GM12878 (cell line): ENCODE measurements at regions not wholly inside any gene's neighbourhood (a gene's known extent, or its start where the extent isn't known, plus 50 kb on each side); places are given as distances from the start of the nearest gene placed in this dataset.

ENCODE experiments used
- ATAC-seq: fragments of 200-7000 bp; cut with Tn5 transposase; 3 replicates; pipeline ENCODE4 v1.9.1; 2020; ENCODE audit warnings: mild to moderate bottlenecking, moderate library complexity
- BruUV-seq: library from RNA; stranded (reverse); fragments of 400-500 nt; replicated peaks from 2 replicates; lab custom pipeline; 2021; lab: Mats Ljungman, UMichigan
- CTCF ChIA-PET: fragments of 300-600 bp; sonication (Branson Sonifier 250); formaldehyde crosslinking; extraction: SDS; loops from one replicate; lab custom pipeline; 2021; ENCODE audit warnings: inconsistent platforms; lab: Yijun Ruan, JAX
- POLR2A ChIA-PET: fragments of 350-600 bp; formaldehyde crosslinking; extraction: SDS; loops from one replicate; lab custom pipeline; 2021; ENCODE audit warnings: inconsistent platforms; lab: Charles Lee
- RAD21 ChIA-PET: fragments of 300-600 bp; sonication (Branson Sonifier 250); formaldehyde crosslinking; loops from one replicate; lab custom pipeline; 2023; ENCODE audit warnings: antibody characterized with exemption; ENCODE audit not compliant: unreplicated experiment; lab: Charles Lee
- SMC1A ChIA-PET: fragments of 300-600 bp; sonication (Branson Sonifier 250); formaldehyde crosslinking; loops from one replicate; lab custom pipeline; 2023; ENCODE audit not compliant: unreplicated experiment, uncharacterized antibody; lab: Charles Lee
- DNase-seq: peaks from one replicate; pipeline ENCODE4 v3.0.0-alpha.2; 2011; ENCODE audit warnings: low read depth, low spot score
- FAIRE-seq: peaks from 3 replicates; lab custom pipeline; 2011; peaks lifted over from hg19 to GRCh38; lab: Jason Lieb, UNC
- H2AFZ ChIP-seq: 2 replicates; pipeline ENCODE4 v1.6.0; 2011; ENCODE audit warnings: low read depth, low read length, control low read depth; ENCODE audit not compliant: control insufficient read depth
- H3K27ac ChIP-seq: 2 replicates; pipeline ENCODE4 v1.5.1; 2011; ENCODE audit warnings: control low read depth; ENCODE audit not compliant: control insufficient read depth, insufficient read depth
- H3K27me3 ChIP-seq, 2 experiments: replicated peaks in 1 of 2; 2 replicates each; pipeline versions ENCODE4 v1.6.0 to v1.6.1; 2011; ENCODE audit warnings: low read length in 1 of 2; ENCODE audit not compliant: control insufficient read depth in 2 of 2, insufficient read depth in 2 of 2
- H3K36me3 ChIP-seq, 2 experiments: 2 replicates each; pipeline ENCODE4 v1.5.1; 2011; ENCODE audit warnings: low read length in 1 of 2; ENCODE audit not compliant: control insufficient read depth in 2 of 2, insufficient read depth in 2 of 2
- H3K4me1 ChIP-seq: 2 replicates; pipeline ENCODE4 v1.6.1; 2011; ENCODE audit warnings: mild to moderate bottlenecking, low read length, moderate library complexity, mixed read lengths; ENCODE audit not compliant: control insufficient read depth, insufficient read depth
- H3K4me2 ChIP-seq: 2 replicates; pipeline ENCODE4 v1.6.0; 2011; ENCODE audit warnings: control low read depth; ENCODE audit not compliant: control insufficient read depth, insufficient read depth
- H3K4me3 ChIP-seq: fragments of 200-600 bp; sonication (generic); 2 replicates; pipeline ENCODE4 v1.5.1; 2016
- H3K79me2 ChIP-seq: 2 replicates; pipeline ENCODE4 v1.6.0; 2011; ENCODE audit warnings: low read length; ENCODE audit not compliant: control insufficient read depth, insufficient read depth
- H3K9ac ChIP-seq: 2 replicates; pipeline ENCODE4 v1.8.0; 2011; ENCODE audit warnings: low read length, control low read depth, mixed read lengths; ENCODE audit not compliant: control insufficient read depth, insufficient read depth
- H3K9me3 ChIP-seq: replicated peaks from 3 replicates; pipeline ENCODE4 v1.5.1; 2011; ENCODE audit warnings: mild to moderate bottlenecking, low read length; ENCODE audit not compliant: control insufficient read depth, insufficient read depth
- H4K20me1 ChIP-seq: 2 replicates; pipeline ENCODE4 v1.6.0; 2011; ENCODE audit not compliant: control insufficient read depth, insufficient read depth
- ASH2L ChIP-seq: fragments of 300-600, 200-600 bp; sonication (generic); IDR thresholded peaks from 2 replicates; pipeline ENCODE4 v1.6.1; 2017; ENCODE audit warnings: low read depth, mild to moderate bottlenecking, borderline replicate concordance
- BACH1 ChIP-seq: fragments of 450-650 bp; IDR thresholded peaks from 2 replicates; pipeline ENCODE4 v1.6.1; 2017; ENCODE audit warnings: mild to moderate bottlenecking, borderline replicate concordance
- ELK1 ChIP-seq: IDR thresholded peaks from 2 replicates; pipeline ENCODE4 v1.6.1; 2012; ENCODE audit warnings: low read depth, low read length, improper control_type of control experiment
- GATAD2B ChIP-seq: fragments of 450-650 bp; conservative IDR thresholded peaks from 2 replicates; pipeline ENCODE4 v1.6.1; 2017; ENCODE audit warnings: low read depth, mild to moderate bottlenecking, moderate library complexity
- HSF1 ChIP-seq: fragments of 150-350 bp; IDR thresholded peaks from 2 replicates; pipeline ENCODE4 v1.6.1; 2014; ENCODE audit warnings: mild to moderate bottlenecking, low read depth, low read length
- KLF5 ChIP-seq: fragments of 450-650 bp; IDR thresholded peaks from 2 replicates; pipeline ENCODE4 v1.6.1; 2014; ENCODE audit warnings: mild to moderate bottlenecking; ENCODE audit not compliant: partially characterized antibody
- NFXL1 ChIP-seq: fragments of 450-650 bp; IDR thresholded peaks from 2 replicates; pipeline ENCODE4 v1.6.1; 2017; ENCODE audit warnings: antibody characterized with exemption, mild to moderate bottlenecking, borderline replicate concordance
- NFYA ChIP-seq: IDR thresholded peaks from 2 replicates; pipeline ENCODE4 v1.6.1; 2011; ENCODE audit warnings: low read depth, mild to moderate bottlenecking, low read length, improper control_type of control experiment, borderline replicate concordance
- NFYB ChIP-seq: IDR thresholded peaks from 2 replicates; pipeline ENCODE4 v1.6.1; 2011; ENCODE audit warnings: low read depth, mild to moderate bottlenecking, low read length, improper control_type of control experiment, moderate library complexity; ENCODE audit not compliant: insufficient read depth
- NR2F1 ChIP-seq: fragments of 450-650 bp; conservative IDR thresholded peaks from 2 replicates; pipeline ENCODE4 v1.6.1; 2017; ENCODE audit warnings: mild to moderate bottlenecking
- POU2F2 ChIP-seq: IDR thresholded peaks from 3 replicates; pipeline ENCODE4 v1.6.1; 2011; ENCODE audit warnings: low read depth, mild to moderate bottlenecking, low read length, borderline replicate concordance
- RAD21 ChIP-seq: IDR thresholded peaks from 2 replicates; pipeline ENCODE4 v1.6.1; 2011; ENCODE audit warnings: mild to moderate bottlenecking, low read depth, low read length, moderate library complexity; ENCODE audit not compliant: insufficient read depth
- SPI1 ChIP-seq: IDR thresholded peaks from 2 replicates; pipeline ENCODE4 v1.6.1; 2011; ENCODE audit warnings: low read depth, mild to moderate bottlenecking, low read length, moderate library complexity, borderline replicate concordance; ENCODE audit not compliant: insufficient read depth
- SREBF1 ChIP-seq: IDR thresholded peaks from 2 replicates; pipeline ENCODE4 v1.6.1; 2012; ENCODE audit warnings: mild to moderate bottlenecking, low read length
- STAT1 ChIP-seq: fragments of 450-650 bp; conservative IDR thresholded peaks from 2 replicates; pipeline ENCODE4 v1.6.1; 2014; ENCODE audit warnings: antibody characterized with exemption, mild to moderate bottlenecking
- TARDBP ChIP-seq: IDR thresholded peaks from 2 replicates; pipeline ENCODE4 v1.6.1; 2016; ENCODE audit warnings: borderline replicate concordance
- TCF7 ChIP-seq: IDR thresholded peaks from 2 replicates; pipeline ENCODE4 v1.6.1; 2014; ENCODE audit warnings: antibody characterized with exemption, borderline replicate concordance
- ZNF24 ChIP-seq: fragments of 450-650 bp; IDR thresholded peaks from 2 replicates; pipeline ENCODE4 v1.6.1; 2017; ENCODE audit warnings: antibody characterized with exemption, mild to moderate bottlenecking
- WGBS: methylation state at CpG from one replicate; pipeline ENCODE4 v1.1.6; 2016; ENCODE audit warnings: low lambda C conversion rate; ENCODE audit not compliant: insufficient replicate concordance, insufficient coverage; ENCODE audit errors: missing lambda C conversion rate; 5-methylcytosine and 5-hydroxymethylcytosine counted together
- in situ Hi-C: fragments of 300-500 bp; cut with MboI; formaldehyde crosslinking; loops from 9 replicates; pipeline ENCODE4 v1.14.3; 2018; ENCODE audit warnings: mixed read lengths
- intact Hi-C: fragments of 100-400 bp; cut with micrococcal nuclease; formaldehyde crosslinking; loops from one replicate; pipeline ENCODE4 v1.14.2; 2022; ENCODE audit not compliant: unreplicated experiment
- TF ChIP-seq, protein P1 (sequence below): IDR thresholded peaks from 2 replicates; pipeline ENCODE4 v1.6.1; 2012; ENCODE audit warnings: low read length, inconsistent platforms

- ATAC-seq (no peak), FAIRE-seq (no peak), DNase-seq (no peak)
- no peak overlapping the region for H3K9ac ChIP-seq
- ChIA-PET SMC1A (no interaction called here), POLR2A (no interaction called here), RAD21 (no interaction called here), CTCF (no interaction called here)
- in situ Hi-C loops = no loop called here
- H3K9me3 ChIP-seq = no peaks in the 10 kb centered on the region
- no peaks in the 10 kb centered on the region for H4K20me1 ChIP-seq
- H2AFZ ChIP-seq = no peak overlapping the region
- WGBS = 24% methylated on average over 3 of the region's 3 CpGs
- H3K27ac ChIP-seq = no peak overlapping the region
- TF ChIP-seq ASH2L = no peak
- no peak for TF ChIP-seq NR2F1
- TF ChIP-seq KLF5 = no peak
- TF ChIP-seq ELK1 = no peak
- no peak for TF ChIP-seq NFXL1
- TF ChIP-seq HSF1 = no peak
- TF ChIP-seq GATAD2B = no peak
- TF ChIP-seq POU2F2 = no peak
- no peak for TF ChIP-seq ZNF24
- no peak for TF ChIP-seq SPI1
- no peak for TF ChIP-seq STAT1
- no peak for TF ChIP-seq BACH1
- no peak for TF ChIP-seq NFYA
- TF ChIP-seq SREBF1 = no peak
- TF ChIP-seq, protein P1, sequence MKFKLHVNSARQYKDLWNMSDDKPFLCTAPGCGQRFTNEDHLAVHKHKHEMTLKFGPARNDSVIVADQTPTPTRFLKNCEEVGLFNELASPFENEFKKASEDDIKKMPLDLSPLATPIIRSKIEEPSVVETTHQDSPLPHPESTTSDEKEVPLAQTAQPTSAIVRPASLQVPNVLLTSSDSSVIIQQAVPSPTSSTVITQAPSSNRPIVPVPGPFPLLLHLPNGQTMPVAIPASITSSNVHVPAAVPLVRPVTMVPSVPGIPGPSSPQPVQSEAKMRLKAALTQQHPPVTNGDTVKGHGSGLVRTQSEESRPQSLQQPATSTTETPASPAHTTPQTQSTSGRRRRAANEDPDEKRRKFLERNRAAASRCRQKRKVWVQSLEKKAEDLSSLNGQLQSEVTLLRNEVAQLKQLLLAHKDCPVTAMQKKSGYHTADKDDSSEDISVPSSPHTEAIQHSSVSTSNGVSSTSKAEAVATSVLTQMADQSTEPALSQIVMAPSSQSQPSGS = no peak
- no peak for TF ChIP-seq TCF7
- no peak for TF ChIP-seq NFYB
- TF ChIP-seq RAD21 = no peak
- TF ChIP-seq TARDBP = no peak
- no TSS peak for BruUV-seq
- no peak overlapping the region for H3K4me3 ChIP-seq
- no peaks in the 10 kb centered on the region for H3K27me3 ChIP-seq
- H3K4me1 ChIP-seq = no peaks in the 10 kb centered on the region
- no peak overlapping the region for H3K4me2 ChIP-seq
- H3K79me2 ChIP-seq = no peaks in the 10 kb centered on the region
- H3K36me3 ChIP-seq = no peaks in the 10 kb centered on the region
- intact Hi-C loops = no loop called here
Measured at GRCh38 chr10:33822774-33823173, 488.3 kb upstream of the NRP1 start.
